A549 (cell line): ENCODE measurements at regions not wholly inside any gene's neighbourhood (a gene's known extent, or its start where the extent isn't known, plus 50 kb on each side); places are given as distances from the start of the nearest gene placed in this dataset.

Experiments used
- ATAC-seq, 2 experiments: fragments of 200-7000 bp in 1 of 2; fragments of >200 bp in 1 of 2; cut with Nextera tagmentation in 1 of 2; cut with Tn5 transposase in 1 of 2; 3 replicates each; pipeline versions ENCODE4 v1.8.0 to v1.9.1; 2018 to 2020; ENCODE audit warnings: mild to moderate bottlenecking in 1 of 2, moderate library complexity in 1 of 2
- CTCF ChIA-PET: fragments of 300-600 bp; sonication (Branson Sonifier 250); formaldehyde crosslinking; extraction: SDS; loops from one replicate; lab custom pipeline; 2021; ENCODE audit warnings: antibody characterized with exemption, inconsistent platforms; lab: Yijun Ruan, JAX
- POLR2A ChIA-PET: fragments of 350-600 bp; formaldehyde crosslinking; extraction: SDS; loops from one replicate; lab custom pipeline; 2021; ENCODE audit warnings: antibody characterized with exemption, inconsistent platforms; lab: Yijun Ruan, JAX
- DNase-seq, 2 experiments: peaks; one replicate each; pipeline versions ENCODE4 v3.0.0 to v3.0.0-alpha.2; 2011 to 2016; ENCODE audit warnings: low read depth in 1 of 2, low spot score in 1 of 2
- FAIRE-seq: peaks from 2 replicates; lab custom pipeline; 2011; peaks lifted over from hg19 to GRCh38; lab: Jason Lieb, UNC
- H3K27ac ChIP-seq, 2 experiments: fragments of >200 bp; sonication (Bioruptor Twin); formaldehyde crosslinking; 3 replicates each; pipeline ENCODE4 v1.5.1; 2016 to 2017
- H3K4me1 ChIP-seq: fragments of >200 bp; sonication (Bioruptor Twin); formaldehyde crosslinking; 3 replicates; pipeline ENCODE4 v1.6.1; 2016
- H3K4me2 ChIP-seq: fragments of >200 bp; sonication (Bioruptor Twin); formaldehyde crosslinking; 3 replicates; pipeline ENCODE4 v1.6.1; 2016
- H3K4me3 ChIP-seq: fragments of >200 bp; sonication (Bioruptor Twin); formaldehyde crosslinking; 3 replicates; pipeline ENCODE4 v1.5.1; 2016
- H3K9me3 ChIP-seq: fragments of >200 bp; sonication (Bioruptor Twin); formaldehyde crosslinking; 3 replicates; pipeline ENCODE4 v1.6.1; 2016
- ATOH8 ChIP-seq: fragments of 250-450 bp; sonication (Bioruptor Pico); IDR thresholded peaks from 2 replicates; pipeline ENCODE4 v1.5.0; 2020; ENCODE audit warnings: low read depth, mild to moderate bottlenecking, moderate library complexity
- BHLHE40 ChIP-seq: IDR thresholded peaks from 2 replicates; pipeline ENCODE4 v1.6.1; 2012; ENCODE audit warnings: low read depth, low read length, inconsistent platforms
- CHD2 ChIP-seq: fragments of 150-350 bp; IDR thresholded peaks from 2 replicates; pipeline ENCODE4 v1.6.1; 2014; ENCODE audit warnings: low read length; ENCODE audit not compliant: partially characterized antibody
- E2F6 ChIP-seq: IDR thresholded peaks from 2 replicates; pipeline ENCODE4 v1.6.1; 2012; ENCODE audit warnings: low read depth, borderline replicate concordance
- ESRRA ChIP-seq: fragments of 150-350 bp; IDR thresholded peaks from 2 replicates; pipeline ENCODE4 v1.6.1; 2014; ENCODE audit warnings: mild to moderate bottlenecking, low read length, borderline replicate concordance
- HDAC2 ChIP-seq: fragments of 200-600 bp; sonication (generic); IDR thresholded peaks from 2 replicates; pipeline ENCODE4 v1.6.1; 2016
- HOXA7 ChIP-seq: fragments of 250-450 bp; sonication (Bioruptor Pico); IDR thresholded peaks from 2 replicates; pipeline ENCODE4 v1.5.0; 2020; ENCODE audit warnings: mild to moderate bottlenecking, moderate library complexity
- HOXB5 ChIP-seq: fragments of 250-450 bp; sonication (Bioruptor Pico); IDR thresholded peaks from 2 replicates; pipeline ENCODE4 v1.5.0; 2020; ENCODE audit warnings: mild to moderate bottlenecking, moderate library complexity
- KDM1A ChIP-seq: fragments of 200-600 bp; sonication (generic); IDR thresholded peaks from 2 replicates; pipeline ENCODE4 v1.6.1; 2016; ENCODE audit warnings: low read depth, mild to moderate bottlenecking
- MAFK ChIP-seq: fragments of 450-650 bp; IDR thresholded peaks from 2 replicates; pipeline ENCODE4 v1.6.1; 2014; ENCODE audit not compliant: partially characterized antibody
- MAX ChIP-seq: IDR thresholded peaks from 2 replicates; pipeline ENCODE4 v1.6.1; 2012
- MAZ ChIP-seq: fragments of 150-350 bp; IDR thresholded peaks from 2 replicates; pipeline ENCODE4 v1.6.1; 2014; ENCODE audit warnings: antibody characterized with exemption, low read depth, low read length, borderline replicate concordance
- MYC ChIP-seq: IDR thresholded peaks from 2 replicates; pipeline ENCODE4 v1.6.1; 2012; ENCODE audit warnings: mild to moderate bottlenecking, inconsistent platforms, low read length, improper control_type of control experiment, borderline replicate concordance
- NR3C1 ChIP-seq: fragments of >200 bp; sonication (Bioruptor Twin); formaldehyde crosslinking; IDR thresholded peaks from 3 replicates; pipeline ENCODE4 v1.6.1; 2017
- POLR2AphosphoS2 ChIP-seq: conservative IDR thresholded peaks from 2 replicates; pipeline ENCODE4 v1.6.1; 2012; ENCODE audit warnings: low read length, improper control_type of control experiment, inconsistent platforms
- RFX5 ChIP-seq: fragments of 450-650 bp; IDR thresholded peaks from 2 replicates; pipeline ENCODE4 v1.7.1; 2014; ENCODE audit warnings: antibody characterized with exemption, mild to moderate bottlenecking, moderate library complexity
- RNF2 ChIP-seq: fragments of 200-600 bp; sonication (generic); IDR thresholded peaks from 2 replicates; pipeline ENCODE4 v1.6.1; 2016; ENCODE audit warnings: low read depth, mild to moderate bottlenecking, antibody characterized with exemption, moderate library complexity, borderline replicate concordance
- SREBF2 ChIP-seq: fragments of 450-650 bp; IDR thresholded peaks from 2 replicates; pipeline ENCODE4 v1.6.1; 2014; ENCODE audit warnings: mild to moderate bottlenecking, moderate library complexity
- TFCP2L1 ChIP-seq: fragments of 250-450 bp; sonication (Bioruptor Pico); IDR thresholded peaks from 2 replicates; pipeline ENCODE4 v1.5.0; 2021; ENCODE audit warnings: mild to moderate bottlenecking
- TP53 ChIP-seq: fragments of 250-450 bp; sonication (Bioruptor Pico); IDR thresholded peaks from 2 replicates; pipeline ENCODE4 v1.5.0; 2021; ENCODE audit warnings: mild to moderate bottlenecking, moderate library complexity
- ZC3H11A ChIP-seq: fragments of 450-650 bp; IDR thresholded peaks from 2 replicates; pipeline ENCODE4 v1.6.1; 2014; ENCODE audit warnings: antibody characterized with exemption, mild to moderate bottlenecking
- WGBS: methylation state at CpG from one replicate; pipeline ENCODE4 v1.1.6; 2017; ENCODE audit errors: missing lambda C conversion rate; 5-methylcytosine and 5-hydroxymethylcytosine counted together
- TF ChIP-seq, protein P1 (sequence below): IDR thresholded peaks from 2 replicates; pipeline ENCODE4 v1.6.1; 2012
- TF ChIP-seq, protein P2 (sequence below): fragments of 150-350 bp; IDR thresholded peaks from 2 replicates; pipeline ENCODE4 v1.6.1; 2014; ENCODE audit warnings: low read depth, mild to moderate bottlenecking, low read length

DNA sequence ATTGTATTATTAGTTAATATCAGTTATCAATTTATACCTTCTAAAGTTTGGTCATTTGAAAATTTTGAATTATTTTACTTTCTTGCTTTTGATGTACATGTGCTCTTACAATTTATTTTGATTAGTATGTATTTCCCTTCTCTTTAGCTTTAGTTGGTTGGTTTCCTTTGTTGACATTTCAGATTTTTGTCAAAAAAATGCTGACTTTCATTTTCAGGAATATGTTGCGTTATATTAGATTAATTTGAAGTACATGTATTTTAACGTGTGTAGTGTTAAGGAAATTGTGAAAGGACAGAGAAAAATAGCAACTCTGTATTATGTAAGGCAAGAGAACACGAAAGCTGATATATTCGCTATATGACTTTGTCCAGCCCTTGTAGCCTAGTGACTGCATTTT, 342.9 kb upstream of the SLITRK6 start:
- ChIA-PET CTCF (no interaction called here), POLR2A (no interaction called here)
- TF ChIP-seq MAX: no peak
- peak; percentile 62 for TF ChIP-seq MAFK
- no peaks in the 10 kb centered on the region for H3K9me3 ChIP-seq
- no peak for DNase-seq
- no peaks in the 10 kb centered on the region for H3K4me1 ChIP-seq
- no peak overlapping the region for H3K4me2 ChIP-seq
- no peak for FAIRE-seq
- 57% methylated on average over 4 of the region's 4 CpGs for WGBS
- no peak overlapping the region for H3K27ac ChIP-seq
- no peak overlapping the region for H3K4me3 ChIP-seq
- ATAC-seq: no peak

DNA sequence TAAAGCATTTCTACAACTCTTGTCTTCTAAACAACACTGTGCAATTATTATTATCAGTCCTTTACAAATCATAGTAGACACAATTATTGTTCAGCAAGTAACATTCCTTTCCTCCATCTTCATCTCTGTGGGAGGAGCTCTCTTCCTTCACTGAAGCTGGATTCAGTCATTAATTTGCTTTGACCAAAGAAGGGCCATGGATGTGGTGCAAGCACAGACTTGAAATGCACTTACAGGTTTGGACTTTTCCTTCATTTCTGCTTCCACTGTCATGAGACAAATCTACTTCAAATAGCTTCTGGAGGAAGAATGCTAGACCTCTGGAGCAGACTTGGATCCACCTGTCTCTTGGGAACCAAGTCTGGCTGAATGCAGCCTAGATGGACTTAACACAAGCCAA, 336.6 kb upstream of the SLITRK6 start:
- Histone ChIP-seq H3K27ac (no peak overlapping the region), H3K9me3 (no peaks in the 10 kb centered on the region), H3K4me1 (no peaks in the 10 kb centered on the region), H3K4me2 (no peak overlapping the region), H3K4me3 (no peak overlapping the region)
- ChIA-PET POLR2A (no interaction called here), CTCF (no interaction called here)
- FAIRE-seq (no peak), DNase-seq (no peak), ATAC-seq (no peak)
- TF ChIP-seq RNF2 (no peak), HDAC2 (no peak), KDM1A (no peak), HOXB5 (no peak)
- TF ChIP-seq, protein P1, sequence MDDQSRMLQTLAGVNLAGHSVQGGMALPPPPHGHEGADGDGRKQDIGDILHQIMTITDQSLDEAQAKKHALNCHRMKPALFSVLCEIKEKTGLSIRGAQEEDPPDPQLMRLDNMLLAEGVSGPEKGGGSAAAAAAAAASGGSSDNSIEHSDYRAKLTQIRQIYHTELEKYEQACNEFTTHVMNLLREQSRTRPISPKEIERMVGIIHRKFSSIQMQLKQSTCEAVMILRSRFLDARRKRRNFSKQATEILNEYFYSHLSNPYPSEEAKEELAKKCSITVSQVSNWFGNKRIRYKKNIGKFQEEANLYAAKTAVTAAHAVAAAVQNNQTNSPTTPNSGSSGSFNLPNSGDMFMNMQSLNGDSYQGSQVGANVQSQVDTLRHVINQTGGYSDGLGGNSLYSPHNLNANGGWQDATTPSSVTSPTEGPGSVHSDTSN: no peak

DNA sequence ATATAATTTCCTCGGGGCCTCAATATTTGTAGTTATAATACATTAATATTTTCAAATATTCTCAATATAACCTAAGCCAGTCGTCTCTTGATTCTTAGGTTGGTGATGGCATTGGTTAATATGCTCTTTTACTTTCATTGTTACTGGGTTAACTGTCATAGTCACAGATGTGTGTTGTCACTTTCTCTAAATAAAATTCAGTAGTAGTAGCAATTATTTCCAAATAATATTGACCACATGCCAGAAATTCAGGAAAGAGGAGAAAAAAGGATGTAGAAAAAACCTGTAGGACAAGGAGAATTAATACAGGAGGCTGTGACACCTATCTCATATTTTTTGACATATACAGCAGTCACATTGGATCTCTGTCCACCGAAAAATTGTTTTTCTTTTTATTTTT, 322.7 kb upstream of the SLITRK6 start:
- H3K4me3 ChIP-seq: no peak overlapping the region
- no peak overlapping the region for H3K27ac ChIP-seq
- 14% methylated on average over 3 of the region's 3 CpGs for WGBS
- POLR2A ChIA-PET: no interaction called here
- no peak overlapping the region for H3K4me2 ChIP-seq
- no peak for ATAC-seq
- TF ChIP-seq TP53 (no peak), ESRRA (no peak), NR3C1 (no peak), MYC (no peak), MAFK (no peak), HOXA7 (CRISPR knock-in tag) (no peak), HDAC2 (no peak), RFX5 (no peak), TFCP2L1 (CRISPR knock-in tag) (no peak), CHD2 (no peak), MAZ (no peak), E2F6 (no peak), KDM1A (no peak), POLR2AphosphoS2 (no peak)
- TF ChIP-seq, protein P2, sequence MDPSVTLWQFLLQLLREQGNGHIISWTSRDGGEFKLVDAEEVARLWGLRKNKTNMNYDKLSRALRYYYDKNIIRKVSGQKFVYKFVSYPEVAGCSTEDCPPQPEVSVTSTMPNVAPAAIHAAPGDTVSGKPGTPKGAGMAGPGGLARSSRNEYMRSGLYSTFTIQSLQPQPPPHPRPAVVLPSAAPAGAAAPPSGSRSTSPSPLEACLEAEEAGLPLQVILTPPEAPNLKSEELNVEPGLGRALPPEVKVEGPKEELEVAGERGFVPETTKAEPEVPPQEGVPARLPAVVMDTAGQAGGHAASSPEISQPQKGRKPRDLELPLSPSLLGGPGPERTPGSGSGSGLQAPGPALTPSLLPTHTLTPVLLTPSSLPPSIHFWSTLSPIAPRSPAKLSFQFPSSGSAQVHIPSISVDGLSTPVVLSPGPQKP: no peak
- no peak for FAIRE-seq
- DNase-seq: no peak
- CTCF ChIA-PET: no interaction called here
- no peaks in the 10 kb centered on the region for H3K4me1 ChIP-seq
- no peaks in the 10 kb centered on the region for H3K9me3 ChIP-seq

GRCh38 chr13:86109107-86109506, 309.9 kb upstream of the SLITRK6 start:
- no peak overlapping the region for H3K27ac ChIP-seq
- no peak for FAIRE-seq
- H3K4me3 ChIP-seq: no peak overlapping the region
- DNase-seq: no peak
- TF ChIP-seq CHD2 (no peak), SREBF2 (no peak), BHLHE40 (no peak), ZC3H11A (no peak), ATOH8 (CRISPR knock-in tag) (no peak), HOXB5 (no peak)
- POLR2A ChIA-PET: no interaction called here
- H3K9me3 ChIP-seq: no peaks in the 10 kb centered on the region
- CTCF ChIA-PET: no interaction called here
- 14% methylated on average over 1 of the region's 1 CpG for WGBS
- no peak overlapping the region for H3K4me2 ChIP-seq
- no peaks in the 10 kb centered on the region for H3K4me1 ChIP-seq
- ATAC-seq: no peak
